SHP77 treated with DMSO at 0.1 percent for 48 hours (cell line): ENCODE measurements at regions not wholly inside any gene's neighbourhood (a gene's known extent, or its start where the extent isn't known, plus 50 kb on each side); places are given as distances from the start of the nearest gene placed in this dataset.
"Not testable (repeated sequence)": the region's sequence is repeated elsewhere in the genome, so short reads cannot be mapped to it uniquely, and the experiment has no call there.

Experiments
- DNase-seq: peaks from one replicate; lab custom pipeline; 2025; lab: John Stamatoyannopoulos, UW

DNA sequence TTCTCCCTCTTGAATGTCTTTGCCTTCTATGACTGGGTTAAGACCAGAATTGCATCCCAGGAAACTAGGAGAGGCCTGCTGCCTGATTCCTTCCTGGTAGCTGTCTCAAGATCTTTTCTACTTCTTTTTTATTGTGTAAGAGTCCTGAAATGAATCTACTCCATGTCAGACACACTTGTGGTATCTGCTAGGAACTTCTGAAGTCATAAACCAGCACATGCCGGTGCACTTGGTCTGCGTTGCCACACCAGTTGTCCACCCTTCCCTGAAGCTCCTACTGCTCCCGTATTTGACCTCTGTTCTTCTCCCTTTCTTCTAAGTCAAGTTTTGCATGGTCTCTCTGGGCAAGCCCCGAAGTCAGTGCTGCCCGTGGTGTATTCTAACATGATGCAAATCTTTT is 644.2 kb downstream of the ETS1 start:
- no peak for DNase-seq

GRCh38 chr11:127941554-127941953 is 645.8 kb downstream of the ETS1 start:
- DNase-seq = not testable (repeated sequence)

- no peak for DNase-seq
Observed at GRCh38 chr11:127939000-127939399, 648.4 kb downstream of the ETS1 start.

GRCh38 chr11:127935081-127935480 is 652.3 kb downstream of the ETS1 start:
- no peak for DNase-seq

DNA sequence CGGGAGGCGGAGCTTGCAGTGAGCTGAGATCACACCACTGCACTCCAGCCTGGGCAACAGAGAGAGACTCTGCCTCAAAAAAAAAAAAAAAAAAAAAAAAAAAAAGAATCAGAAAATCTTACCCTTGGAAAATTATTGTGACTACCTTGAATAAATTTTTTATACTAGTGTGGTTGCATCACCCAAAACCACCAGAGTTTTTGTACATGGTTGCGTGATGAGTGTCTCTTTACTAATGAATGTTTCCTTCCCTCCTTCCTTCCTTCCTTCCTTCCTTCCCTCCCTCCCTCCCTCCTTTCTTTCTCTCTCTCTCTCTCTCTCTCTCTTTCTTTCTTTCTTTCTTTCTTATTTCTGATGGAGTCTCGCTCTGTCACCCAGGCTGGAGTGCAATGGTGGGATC is 653.4 kb downstream of the ETS1 start:
- not testable (repeated sequence) for DNase-seq

DNA sequence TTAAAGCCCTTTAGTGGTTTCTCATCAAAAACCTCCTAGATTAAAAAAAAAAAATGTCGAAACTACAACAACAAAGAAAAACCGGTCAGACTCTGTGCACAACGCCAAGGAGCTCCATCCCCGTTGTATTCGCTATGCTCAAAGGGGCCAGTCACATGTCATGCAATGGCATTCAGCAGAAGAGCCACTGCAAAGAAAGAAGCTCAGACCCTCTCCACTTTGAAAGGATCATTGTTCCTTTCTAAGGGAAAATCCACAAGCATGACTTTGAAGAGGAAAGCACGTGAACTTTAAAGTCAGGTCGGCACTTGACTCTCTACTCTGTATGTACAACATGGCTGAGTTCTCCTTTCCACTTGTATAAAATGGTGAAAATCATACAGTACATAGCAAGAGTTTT is 655.6 kb downstream of the ETS1 start:
- no peak for DNase-seq

- no peak for DNase-seq
Observed at GRCh38 chr11:127926721-127927120, 660.6 kb downstream of the ETS1 start.

DNA sequence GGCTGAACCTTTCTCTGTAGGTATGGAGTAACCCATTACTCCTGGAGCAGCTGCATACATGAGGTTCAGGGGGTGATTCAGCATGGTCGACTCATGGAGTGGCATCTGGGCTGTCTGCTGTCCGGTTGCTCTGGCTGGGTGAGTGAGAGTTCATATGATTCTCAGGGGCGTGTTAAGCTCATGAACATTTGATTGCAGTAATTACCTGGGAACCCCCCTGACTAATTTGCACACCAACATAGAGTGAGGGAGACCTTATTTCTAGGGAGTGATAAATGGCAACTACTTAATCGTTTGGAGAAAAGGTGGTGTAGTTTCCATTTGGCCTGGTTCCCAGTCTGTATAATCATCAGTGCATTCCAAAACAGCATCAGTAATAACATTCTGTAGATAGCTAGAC is 661.9 kb downstream of the ETS1 start:
- DNase-seq = no peak

GRCh38 chr11:127919206-127920000 is 668.0 kb downstream of the ETS1 start:
- DNase-seq = no peak

- no peak for DNase-seq
Observed at GRCh38 chr11:127902382-127902781, 685.0 kb downstream of the ETS1 start.

DNA sequence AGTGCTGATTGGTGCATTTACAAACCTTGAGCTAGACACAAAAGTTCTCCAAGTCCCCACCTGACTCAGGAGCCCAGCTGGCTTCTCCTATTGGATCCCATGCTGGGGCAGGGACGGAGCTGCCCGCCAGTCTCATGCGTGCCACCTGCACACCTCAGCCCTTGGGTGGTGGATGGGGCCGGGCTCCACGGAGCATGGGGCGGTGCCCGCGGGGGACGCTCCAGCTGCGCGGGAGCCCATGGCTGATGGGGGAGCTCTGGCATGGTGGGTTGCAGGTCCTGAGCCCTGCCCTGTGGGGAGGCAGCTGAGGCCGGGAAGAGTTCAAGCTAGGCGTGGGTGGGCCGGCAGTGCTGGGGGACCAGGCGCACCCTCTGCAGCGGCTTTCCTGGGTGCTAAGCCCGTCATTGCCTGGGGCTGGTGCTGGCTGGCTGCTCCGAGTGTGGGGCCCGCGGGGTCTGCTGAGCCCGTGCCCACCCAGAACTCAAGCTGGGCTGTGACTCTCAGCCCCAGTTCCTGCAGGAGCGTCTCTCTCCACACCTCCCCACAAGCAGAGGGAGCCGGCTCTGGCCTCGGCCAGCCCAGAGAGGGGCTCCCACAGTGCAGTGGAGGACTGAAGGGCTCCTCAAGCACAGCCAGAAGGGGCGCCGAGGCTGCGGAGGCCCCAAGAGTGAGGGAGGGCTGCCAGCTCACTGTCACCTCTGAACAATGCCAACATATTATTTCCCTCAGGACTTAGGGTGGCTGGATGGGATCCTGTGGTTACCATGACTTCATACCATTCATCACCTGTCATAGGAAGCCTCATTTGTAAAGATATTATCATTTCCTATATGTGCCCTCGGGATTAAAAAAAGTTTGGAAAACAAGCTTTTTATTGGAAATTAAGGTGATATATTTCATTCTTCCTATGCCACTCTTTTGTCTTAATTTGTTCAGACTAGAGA is 688.7 kb downstream of the ETS1 start:
- no peak for DNase-seq

DNA sequence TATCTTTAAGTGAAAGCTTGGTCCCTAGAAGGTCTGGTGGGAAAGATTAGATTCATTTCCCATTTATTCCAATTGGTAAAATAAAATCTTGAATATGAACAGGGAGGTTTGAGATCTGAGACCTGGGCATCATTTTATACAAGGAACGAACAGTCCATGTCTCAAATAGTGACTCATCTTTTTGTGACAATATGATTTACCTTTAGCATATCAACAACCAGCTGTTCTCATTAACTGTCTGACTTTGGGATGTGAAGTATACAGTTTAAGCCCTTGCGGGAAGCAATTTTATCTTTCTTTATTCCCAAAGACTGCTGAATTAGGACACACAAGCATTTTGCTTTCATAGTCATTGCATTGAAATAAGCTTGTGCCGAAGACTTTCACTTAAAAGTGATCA is 691.6 kb downstream of the ETS1 start:
- DNase-seq = no peak

DNA sequence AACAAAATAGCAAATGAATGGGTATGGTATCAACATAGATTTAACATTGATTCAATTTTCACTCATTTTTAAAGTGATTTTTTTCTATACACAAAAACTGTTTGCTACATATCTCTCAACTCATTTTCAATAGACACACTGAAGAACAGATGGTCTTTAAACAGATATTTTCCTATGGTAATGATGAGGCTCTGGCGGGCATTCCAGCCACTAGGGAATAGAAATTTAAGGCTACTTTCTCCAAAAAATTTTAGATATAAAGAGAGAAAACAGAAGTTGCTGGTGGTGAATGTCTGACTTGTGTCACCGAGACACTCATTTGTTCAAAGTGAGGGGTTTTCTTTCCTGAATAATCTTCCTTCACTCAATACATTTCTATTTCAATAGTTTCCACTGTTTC is 693.0 kb downstream of the ETS1 start:
- no peak for DNase-seq

DNA sequence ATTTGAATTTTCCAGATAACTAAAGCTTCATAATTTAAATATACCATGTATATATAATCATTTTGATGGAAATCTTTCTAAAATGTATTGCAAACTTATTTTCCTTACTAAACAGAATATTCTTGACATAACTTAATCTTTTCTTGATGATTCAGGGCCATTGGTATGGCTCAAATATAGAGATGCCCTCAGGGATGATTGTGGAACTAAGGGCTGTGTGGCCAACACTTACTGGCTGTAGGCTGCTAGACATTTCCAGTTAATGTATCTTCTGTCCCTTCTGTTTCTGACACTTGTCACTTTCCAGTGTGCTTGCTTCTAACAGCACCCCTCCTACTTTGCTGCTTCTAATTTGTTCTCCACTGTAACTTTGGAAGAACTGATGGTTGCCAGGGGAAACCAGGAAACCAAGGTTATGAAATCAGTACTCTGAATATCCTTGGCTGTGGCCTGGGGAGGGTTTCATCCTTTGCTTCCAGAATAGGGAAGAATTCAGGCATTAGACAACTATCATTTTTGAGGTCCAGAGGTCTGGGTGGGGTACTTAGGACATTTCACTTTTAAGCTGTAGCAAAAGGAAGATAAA is 697.2 kb downstream of the ETS1 start:
- DNase-seq = no peak

GRCh38 chr11:127888386-127888785 is 699.0 kb downstream of the ETS1 start:
- no peak for DNase-seq

GRCh38 chr11:127875131-127875530 is 712.2 kb downstream of the ETS1 start:
- DNase-seq = no peak

DNA sequence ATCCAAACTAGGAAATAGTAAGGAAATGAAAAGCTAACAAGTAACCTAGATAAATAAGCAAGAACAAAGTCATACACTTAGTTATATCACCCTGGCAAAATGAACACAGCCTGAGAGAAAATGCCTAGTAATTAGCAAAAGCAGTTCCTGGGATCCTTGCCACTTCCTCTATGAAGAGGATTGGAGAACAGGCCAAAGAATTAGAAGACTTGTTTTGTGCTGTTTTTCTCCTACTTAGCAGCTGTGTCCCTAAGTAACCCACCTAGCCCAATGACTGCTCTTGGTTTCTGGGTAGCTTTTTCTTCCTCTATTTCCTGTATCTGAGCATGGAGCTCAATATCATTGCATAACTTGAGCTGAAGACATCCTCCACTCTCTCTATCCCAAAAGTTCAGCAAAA is 713.9 kb downstream of the ETS1 start:
- DNase-seq = no peak

DNA sequence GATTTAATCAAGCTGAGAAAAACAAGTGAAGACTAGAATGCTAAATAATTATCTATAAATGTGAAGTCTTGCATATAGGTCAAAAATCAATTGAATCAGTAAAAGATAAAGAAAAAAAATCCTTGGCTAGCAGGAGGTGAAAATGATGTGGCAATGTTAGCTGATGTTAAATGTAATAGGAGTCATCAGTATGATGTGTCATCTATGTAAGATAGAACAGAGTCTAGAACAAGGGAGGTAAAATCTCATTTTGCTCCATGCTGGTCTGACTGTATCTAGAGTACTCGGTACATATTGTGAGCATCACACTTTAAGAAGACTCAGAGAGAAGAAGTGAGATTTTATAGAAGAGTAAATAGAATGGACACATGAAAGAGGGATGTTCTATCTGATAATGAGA is 721.2 kb downstream of the ETS1 start:
- DNase-seq = no peak

- no peak for DNase-seq
Observed at GRCh38 chr11:127864861-127865260, 722.5 kb downstream of the ETS1 start.

DNA sequence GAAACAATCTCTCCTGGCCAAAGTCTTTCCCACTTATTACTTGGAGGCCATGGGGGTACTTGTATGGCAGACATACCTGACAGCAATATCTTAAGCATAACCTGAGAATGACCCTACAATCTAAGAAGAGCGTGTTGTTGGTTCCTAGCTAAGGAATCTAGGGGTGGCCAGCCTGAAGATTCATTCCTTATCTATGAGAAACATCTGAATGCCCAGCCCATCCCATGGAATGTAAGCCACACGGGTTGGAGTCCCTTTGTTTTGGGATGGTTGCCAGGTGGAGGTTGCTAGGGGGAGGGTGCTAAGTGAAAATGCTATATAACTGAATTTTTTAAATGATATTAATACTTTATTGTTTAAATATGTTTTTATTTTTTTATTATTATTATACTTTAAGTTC is 725.0 kb downstream of the ETS1 start:
- no peak for DNase-seq

DNA sequence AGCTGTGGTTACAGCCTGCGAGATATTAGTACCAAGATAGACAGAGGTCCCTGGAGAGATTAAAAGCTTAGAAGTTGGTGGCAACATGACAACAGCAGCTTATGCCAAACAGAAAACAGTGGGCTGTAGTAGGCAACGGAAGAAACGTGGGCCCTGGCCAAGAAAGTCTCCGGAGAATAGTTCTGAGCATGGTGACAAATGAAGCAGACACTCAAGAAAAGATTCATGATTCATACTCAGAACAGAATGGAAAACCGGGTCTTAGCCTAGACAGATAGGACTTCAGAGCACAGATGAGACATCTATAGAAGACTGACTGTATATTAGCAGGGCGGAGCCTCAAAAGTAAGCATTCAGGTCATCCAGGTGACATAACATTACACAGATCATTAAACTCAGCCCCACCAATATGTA is 727.4 kb downstream of the ETS1 start:
- no peak for DNase-seq

GRCh38 chr11:127844876-127845275 is 742.5 kb downstream of the ETS1 start:
- DNase-seq = no peak
